ENCODE measurements at regions not wholly inside any gene's neighbourhood (a gene's known extent, or its start where the extent isn't known, plus 50 kb on each side); places are given as distances from the start of the nearest gene placed in this dataset.
"Not testable (repeated sequence)": the region's sequence is repeated elsewhere in the genome, so short reads cannot be mapped to it uniquely, and the experiment has no call there.

DNA sequence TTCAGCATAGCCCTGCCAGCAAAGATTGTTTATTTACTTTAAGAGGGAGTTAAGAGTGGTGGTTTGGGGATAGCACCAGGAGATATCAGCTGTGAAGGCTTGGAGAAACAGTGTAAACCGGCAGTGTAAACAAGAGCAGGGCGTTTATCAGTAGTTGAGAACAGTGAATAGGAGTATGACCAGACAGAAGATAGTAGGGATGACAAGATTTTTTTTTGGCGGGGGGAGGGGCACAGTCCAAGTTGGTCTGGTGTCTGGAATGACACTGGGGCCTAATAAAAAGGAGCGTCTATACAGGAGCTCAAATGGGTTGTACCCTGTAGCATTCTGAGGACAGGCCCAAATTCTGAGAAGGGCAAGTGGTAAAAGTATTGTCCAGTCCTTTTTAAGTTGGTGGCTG is 433.4 kb upstream of the NDST3 start:
- ATAC-seq; H3F3A ChIP-seq (ENCODE audit: low read length, unreplicated experiment); H2AFZ ChIP-seq (ENCODE audit: low read length); BruUV-seq (replicated peaks); H3K4me3 ChIP-seq (ENCODE audit: low read length); H3K4me1 ChIP-seq (ENCODE audit: insufficient read depth, low read length); POLR2A ChIA-PET (ENCODE audit: unreplicated experiment); H3K27me3 ChIP-seq (ENCODE audit: low read length); H3K9ac ChIP-seq (ENCODE audit: low read length); H3K27ac ChIP-seq (ENCODE audit: low read length); H3K9me2 ChIP-seq (replicated peaks; ENCODE audit: low read length); H3K36me3 ChIP-seq (ENCODE audit: low read depth, low read length); H4K20me1 ChIP-seq (ENCODE audit: low read length); CTCF ChIA-PET; intact Hi-C loops (cut with micrococcal nuclease); DNase-seq; H3K79me2 ChIP-seq (ENCODE audit: low read length); H3K4me2 ChIP-seq (ENCODE audit: low read length); H3K9me3 ChIP-seq (ENCODE audit: low read length): not testable (repeated sequence)

- H3F3A ChIP-seq (ENCODE audit: low read length, unreplicated experiment): no peaks in the 10 kb centered on the region
- no peak overlapping the region for H3K4me3 ChIP-seq (ENCODE audit: low read length)
- no peaks in the 10 kb centered on the region for H3K9me3 ChIP-seq (ENCODE audit: low read length)
- intact Hi-C loops (cut with micrococcal nuclease): no loop called here
- H3K27me3 ChIP-seq (ENCODE audit: low read length): no peaks in the 10 kb centered on the region
- H4K20me1 ChIP-seq (ENCODE audit: low read length): no peaks in the 10 kb centered on the region
- ATAC-seq: no peak
- DNase-seq: no peak
- no peak overlapping the region for H3K4me2 ChIP-seq (ENCODE audit: low read length)
- TF ChIP-seq EZH2 (IDR thresholded peaks at IDR 0.05; ENCODE audit: low read length, unreplicated experiment): no peak
- TF ChIP-seq CTCF (conservative IDR thresholded peaks at IDR 0.05; ENCODE audit: low read depth, low read length): no peak
- TF ChIP-seq EZH2phosphoT487 (IDR thresholded peaks at IDR 0.05; ENCODE audit: borderline replicate concordance, low read length): no peak
- H3K4me1 ChIP-seq (ENCODE audit: insufficient read depth, low read length): no peaks in the 10 kb centered on the region
- no peaks in the 10 kb centered on the region for H3K79me2 ChIP-seq (ENCODE audit: low read length)
- H3K9ac ChIP-seq (ENCODE audit: low read length): no peak overlapping the region
- H2AFZ ChIP-seq (ENCODE audit: low read length): no peak overlapping the region
- ChIA-PET POLR2A (ENCODE audit: unreplicated experiment) (no interaction called here), CTCF (no interaction called here)
- H3K27ac ChIP-seq (ENCODE audit: low read length): no peak overlapping the region
- BruUV-seq (replicated peaks): no TSS peak
- no peaks in the 10 kb centered on the region for H3K9me2 ChIP-seq (replicated peaks; ENCODE audit: low read length)
- no peaks in the 10 kb centered on the region for H3K36me3 ChIP-seq (ENCODE audit: low read depth, low read length)
These were observed 423.5 kb upstream of the NDST3 start for GRCh38 chr4:117610706-117611308.

DNA sequence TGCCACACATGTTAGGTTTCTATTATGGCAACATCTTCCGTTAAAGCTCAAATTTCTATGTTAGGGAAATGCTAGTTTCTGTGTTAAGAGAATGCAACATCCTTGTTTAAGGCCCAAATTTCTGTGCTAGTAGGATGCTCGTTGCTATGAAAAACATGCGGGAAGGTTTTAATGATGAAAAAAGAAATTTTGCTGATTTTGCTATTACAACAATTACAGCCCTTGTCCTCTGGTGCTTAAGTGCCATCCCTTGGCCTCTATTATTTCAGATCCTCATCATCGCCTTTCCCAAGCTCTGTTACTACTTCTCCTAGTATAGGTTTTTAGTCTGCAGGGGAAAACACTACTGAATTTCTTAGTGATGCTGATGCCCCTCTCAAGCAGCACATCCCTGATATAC is 412.6 kb upstream of the NDST3 start:
- H3K9ac ChIP-seq (ENCODE audit: low read length): no peak overlapping the region
- H3K27me3 ChIP-seq (ENCODE audit: low read length): no peaks in the 10 kb centered on the region
- ChIA-PET CTCF (no interaction called here), POLR2A (ENCODE audit: unreplicated experiment) (no interaction called here)
- no peaks in the 10 kb centered on the region for H3K36me3 ChIP-seq (ENCODE audit: low read depth, low read length)
- no peaks in the 10 kb centered on the region for H3K79me2 ChIP-seq (ENCODE audit: low read length)
- no peak for TF ChIP-seq EZH2phosphoT487 (IDR thresholded peaks at IDR 0.05; ENCODE audit: borderline replicate concordance, low read length)
- no peak for TF ChIP-seq CTCF (conservative IDR thresholded peaks at IDR 0.05; ENCODE audit: low read depth, low read length)
- no peak for TF ChIP-seq EZH2 (IDR thresholded peaks at IDR 0.05; ENCODE audit: low read length, unreplicated experiment)
- H3F3A ChIP-seq (ENCODE audit: low read length, unreplicated experiment): no peaks in the 10 kb centered on the region
- H3K4me3 ChIP-seq (ENCODE audit: low read length): no peak overlapping the region
- intact Hi-C loops (cut with micrococcal nuclease): no loop called here
- H4K20me1 ChIP-seq (ENCODE audit: low read length): no peaks in the 10 kb centered on the region
- no peak overlapping the region for H3K4me2 ChIP-seq (ENCODE audit: low read length)
- no peak for ATAC-seq
- H3K4me1 ChIP-seq (ENCODE audit: insufficient read depth, low read length): no peaks in the 10 kb centered on the region
- no peak overlapping the region for H3K27ac ChIP-seq (ENCODE audit: low read length)
- H3K9me2 ChIP-seq (replicated peaks; ENCODE audit: low read length): no peaks in the 10 kb centered on the region
- H3K9me3 ChIP-seq (ENCODE audit: low read length): no peaks in the 10 kb centered on the region
- no peak overlapping the region for H2AFZ ChIP-seq (ENCODE audit: low read length)
- no TSS peak for BruUV-seq (replicated peaks)
- no peak for DNase-seq

All from PC-3 (cell line).